ENCODE measurements at regions not wholly inside any gene's neighbourhood (a gene's known extent, or its start where the extent isn't known, plus 50 kb on each side); places are given as distances from the start of the nearest gene placed in this dataset.

DNA sequence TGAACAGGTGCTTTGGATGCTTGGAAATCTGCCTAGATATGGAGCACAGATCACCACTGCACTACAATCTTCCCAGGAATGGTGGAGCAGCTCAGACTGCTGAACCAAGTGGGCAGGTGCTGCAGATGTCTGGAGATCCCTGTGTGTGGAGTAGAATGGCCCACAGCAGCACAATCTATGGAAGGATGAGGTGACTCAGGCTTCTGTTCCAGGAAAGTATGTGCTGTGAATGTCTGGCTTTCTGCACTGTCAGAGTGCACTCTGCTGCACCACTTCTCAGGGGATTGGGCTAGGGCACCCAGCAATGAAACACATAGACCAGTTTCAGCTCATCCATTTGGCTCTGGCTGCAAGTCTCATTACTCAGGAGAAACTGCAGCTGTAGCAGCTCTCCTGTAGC is 865.4 kb upstream of the NXPH2 start:
- H3F3A ChIP-seq (ENCODE audit: insufficient read depth, low read length, poor library complexity, severe bottlenecking): no peaks in the 10 kb centered on the region
- no peaks in the 10 kb centered on the region for H3K36me3 ChIP-seq (ENCODE audit: insufficient read depth, low read length)
- no peaks in the 10 kb centered on the region for H3K27me3 ChIP-seq (ENCODE audit: insufficient read depth, low read depth, low read length)
- H3K79me2 ChIP-seq (replicated peaks; ENCODE audit: insufficient read depth, low read length): no peaks in the 10 kb centered on the region
- TF ChIP-seq RAD21 (conservative IDR thresholded peaks at IDR 0.05): no peak
- TF ChIP-seq MXI1 (conservative IDR thresholded peaks at IDR 0.05; ENCODE audit: poor library complexity, severe bottlenecking): no peak
- no peak for TF ChIP-seq EP300 (conservative IDR thresholded peaks at IDR 0.05; ENCODE audit: poor library complexity, severe bottlenecking)
- no peak for TF ChIP-seq SMC3 (conservative IDR thresholded peaks at IDR 0.05; ENCODE audit: poor library complexity)
- no peak for TF ChIP-seq EZH2 (IDR thresholded peaks at IDR 0.05; ENCODE audit: borderline replicate concordance, insufficient read depth, low read length, poor library complexity, severe bottlenecking)
- no peak for TF ChIP-seq TAF1 (IDR thresholded peaks at IDR 0.05; ENCODE audit: low read depth)
- TF ChIP-seq POLR2AphosphoS5 (IDR thresholded peaks at IDR 0.05): no peak
- TF ChIP-seq REST (IDR thresholded peaks at IDR 0.05; ENCODE audit: borderline replicate concordance): no peak
- TF ChIP-seq, protein P1, sequence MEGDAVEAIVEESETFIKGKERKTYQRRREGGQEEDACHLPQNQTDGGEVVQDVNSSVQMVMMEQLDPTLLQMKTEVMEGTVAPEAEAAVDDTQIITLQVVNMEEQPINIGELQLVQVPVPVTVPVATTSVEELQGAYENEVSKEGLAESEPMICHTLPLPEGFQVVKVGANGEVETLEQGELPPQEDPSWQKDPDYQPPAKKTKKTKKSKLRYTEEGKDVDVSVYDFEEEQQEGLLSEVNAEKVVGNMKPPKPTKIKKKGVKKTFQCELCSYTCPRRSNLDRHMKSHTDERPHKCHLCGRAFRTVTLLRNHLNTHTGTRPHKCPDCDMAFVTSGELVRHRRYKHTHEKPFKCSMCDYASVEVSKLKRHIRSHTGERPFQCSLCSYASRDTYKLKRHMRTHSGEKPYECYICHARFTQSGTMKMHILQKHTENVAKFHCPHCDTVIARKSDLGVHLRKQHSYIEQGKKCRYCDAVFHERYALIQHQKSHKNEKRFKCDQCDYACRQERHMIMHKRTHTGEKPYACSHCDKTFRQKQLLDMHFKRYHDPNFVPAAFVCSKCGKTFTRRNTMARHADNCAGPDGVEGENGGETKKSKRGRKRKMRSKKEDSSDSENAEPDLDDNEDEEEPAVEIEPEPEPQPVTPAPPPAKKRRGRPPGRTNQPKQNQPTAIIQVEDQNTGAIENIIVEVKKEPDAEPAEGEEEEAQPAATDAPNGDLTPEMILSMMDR (IDR thresholded peaks at IDR 0.05; ENCODE audit: poor library complexity, severe bottlenecking): no peak
- H4K20me1 ChIP-seq (ENCODE audit: insufficient read depth): no peaks in the 10 kb centered on the region
- H3K9me3 ChIP-seq (ENCODE audit: low read length): no peaks in the 10 kb centered on the region
- H3K9me2 ChIP-seq (ENCODE audit: insufficient read depth, low read length): no peaks in the 10 kb centered on the region
- H2AFZ ChIP-seq (ENCODE audit: low read depth, low read length): no peak overlapping the region
- no peak overlapping the region for H3K4me2 ChIP-seq (ENCODE audit: low read length)
- no peak overlapping the region for H3K9ac ChIP-seq (ENCODE audit: low read length)
- H3K27ac ChIP-seq (ENCODE audit: low read length): no peak overlapping the region
- no peak overlapping the region for H3K4me3 ChIP-seq (ENCODE audit: low read length)

GRCh38 chr2:139643139-139643538 is 862.9 kb upstream of the NXPH2 start:
- no peaks in the 10 kb centered on the region for H3K27me3 ChIP-seq (ENCODE audit: insufficient read depth, low read depth, low read length)
- H3K4me3 ChIP-seq (ENCODE audit: low read length): no peak overlapping the region
- TF ChIP-seq SMC3 (conservative IDR thresholded peaks at IDR 0.05; ENCODE audit: poor library complexity): no peak
- TF ChIP-seq TAF1 (IDR thresholded peaks at IDR 0.05; ENCODE audit: low read depth): no peak
- TF ChIP-seq MXI1 (conservative IDR thresholded peaks at IDR 0.05; ENCODE audit: poor library complexity, severe bottlenecking): no peak
- TF ChIP-seq, protein P1 (IDR thresholded peaks at IDR 0.05; ENCODE audit: poor library complexity, severe bottlenecking): no peak
- TF ChIP-seq RAD21 (conservative IDR thresholded peaks at IDR 0.05): no peak
- TF ChIP-seq EP300 (conservative IDR thresholded peaks at IDR 0.05; ENCODE audit: poor library complexity, severe bottlenecking): no peak
- no peak for TF ChIP-seq REST (IDR thresholded peaks at IDR 0.05; ENCODE audit: borderline replicate concordance)
- no peak for TF ChIP-seq EZH2 (IDR thresholded peaks at IDR 0.05; ENCODE audit: borderline replicate concordance, insufficient read depth, low read length, poor library complexity, severe bottlenecking)
- H3K27ac ChIP-seq (ENCODE audit: low read length): no peak overlapping the region
- no peak overlapping the region for H3K9ac ChIP-seq (ENCODE audit: low read length)
- H3K9me2 ChIP-seq (ENCODE audit: insufficient read depth, low read length): no peaks in the 10 kb centered on the region
- H3K4me2 ChIP-seq (ENCODE audit: low read length): no peak overlapping the region
- H3K9me3 ChIP-seq (ENCODE audit: low read length): no peaks in the 10 kb centered on the region
- H3K79me2 ChIP-seq (replicated peaks; ENCODE audit: insufficient read depth, low read length): no peaks in the 10 kb centered on the region
- H4K20me1 ChIP-seq (ENCODE audit: insufficient read depth): no peaks in the 10 kb centered on the region
- H3F3A ChIP-seq (ENCODE audit: insufficient read depth, low read length, poor library complexity, severe bottlenecking): no peaks in the 10 kb centered on the region
- no peak overlapping the region for H2AFZ ChIP-seq (ENCODE audit: low read depth, low read length)
- no peaks in the 10 kb centered on the region for H3K36me3 ChIP-seq (ENCODE audit: insufficient read depth, low read length)
